ENCODE measurements at regions not wholly inside any gene's neighbourhood (a gene's known extent, or its start where the extent isn't known, plus 50 kb on each side); places are given as distances from the start of the nearest gene placed in this dataset.

GRCh38 chr3:145006271-145006670 is 1034.6 kb downstream of the DIPK2A start:
- Histone ChIP-seq H2AFZ (no peak overlapping the region), H3K4me1 (ENCODE audit: insufficient read depth) (no peaks in the 10 kb centered on the region)
- H3K36me3 Mint-ChIP-seq (ENCODE audit: low read depth), result peaks cover 9% of the 10 kb centered on the region; the same call in 2 of the 3 replicates

GRCh38 chr3:145013931-145014330 is 1042.3 kb downstream of the DIPK2A start:
- Histone ChIP-seq H3F3A (replicated peaks; ENCODE audit: low read depth) (no peaks in the 10 kb centered on the region), H3K27me3 (ENCODE audit: insufficient read depth) (no peaks in the 10 kb centered on the region), H3K36me3 (ENCODE audit: insufficient read depth) (no peaks in the 10 kb centered on the region), H3K4me2 (no peak overlapping the region), H2AFZ (peak overlapping the region; percentile 40; the same call in 1 of the 2 replicates), H3K27ac (ENCODE audit: low read depth) (no peak overlapping the region), H3K79me2 (replicated peaks; ENCODE audit: insufficient read depth) (no peaks in the 10 kb centered on the region), H3K4me1 (ENCODE audit: insufficient read depth) (no peaks in the 10 kb centered on the region), H3K9me2 (ENCODE audit: insufficient read depth) (no peaks in the 10 kb centered on the region), H4K20me1 (replicated peaks; ENCODE audit: insufficient read depth) (no peaks in the 10 kb centered on the region), H3K4me3 (no peak overlapping the region)
- no peaks in the 10 kb centered on the region for H3K4me1 Mint-ChIP-seq
- DNase-seq (ENCODE audit: low spot score) (no peak), ATAC-seq (no peak)
- no peak overlapping the region for H3K4me3 Mint-ChIP-seq
- H3K36me3 Mint-ChIP-seq (ENCODE audit: low read depth), result no peaks in the 10 kb centered on the region; the same call in 2 of the 3 replicates
- H3K27me3 Mint-ChIP-seq (ENCODE audit: insufficient read depth, low read depth, poor library complexity), result no peaks in the 10 kb centered on the region
- H3K9me3 Mint-ChIP-seq, result no peaks in the 10 kb centered on the region
- H3K27ac Mint-ChIP-seq, result no peak overlapping the region
- TF ChIP-seq EZH2 (IDR thresholded peaks at IDR 0.05; ENCODE audit: low read depth, unreplicated experiment) (no peak), POLR2AphosphoS5 (IDR thresholded peaks at IDR 0.05; ENCODE audit: low read depth) (no peak), STAT1 (IDR thresholded peaks at IDR 0.05; ENCODE audit: unreplicated experiment) (no peak), CTCF (conservative IDR thresholded peaks at IDR 0.05; ENCODE audit: low read depth in 2 of 2) (no peak), ETS1 (IDR thresholded peaks at IDR 0.05) (no peak), EZH2phosphoT487 (IDR thresholded peaks at IDR 0.05; ENCODE audit: unreplicated experiment) (no peak), CREB1 (CRISPR knock-in tag; IDR thresholded peaks at IDR 0.05; ENCODE audit: low read depth) (no peak)

More at GRCh38 chr3:145006271-145006670, 1034.6 kb downstream of the DIPK2A start:
- no peak overlapping the region for H3K27ac ChIP-seq (ENCODE audit: low read depth)
- peaks cover 9% of the 10 kb centered on the region for H3K9me3 Mint-ChIP-seq
- H3K27ac Mint-ChIP-seq, result no peak overlapping the region
- no peaks in the 10 kb centered on the region for H3K27me3 ChIP-seq (ENCODE audit: insufficient read depth)
- H3K36me3 ChIP-seq (ENCODE audit: insufficient read depth), result no peaks in the 10 kb centered on the region
- H3K4me3 ChIP-seq, result no peak overlapping the region
- H3K4me1 Mint-ChIP-seq, result no peaks in the 10 kb centered on the region
- H4K20me1 ChIP-seq (replicated peaks; ENCODE audit: insufficient read depth), result no peaks in the 10 kb centered on the region
- no peak overlapping the region for H3K4me3 Mint-ChIP-seq
- ATAC-seq (no peak), DNase-seq (ENCODE audit: low spot score) (no peak)
- H3K4me2 ChIP-seq, result no peak overlapping the region
- H3F3A ChIP-seq (replicated peaks; ENCODE audit: low read depth), result no peaks in the 10 kb centered on the region
- no peaks in the 10 kb centered on the region for H3K27me3 Mint-ChIP-seq (ENCODE audit: insufficient read depth, low read depth, poor library complexity)
- no peak for TF ChIP-seq REST (IDR thresholded peaks at IDR 0.05; ENCODE audit: unreplicated experiment)
- no peak for TF ChIP-seq ETS1 (IDR thresholded peaks at IDR 0.05)
- no peak for TF ChIP-seq JUNB (IDR thresholded peaks at IDR 0.05; ENCODE audit: unreplicated experiment)
- H3K9me2 ChIP-seq (ENCODE audit: insufficient read depth), result peaks cover 2% of the 10 kb centered on the region; the same call in 1 of the 2 replicates
- no peaks in the 10 kb centered on the region for H3K79me2 ChIP-seq (replicated peaks; ENCODE audit: insufficient read depth)
